H1 (cell line): ENCODE measurements at regions not wholly inside any gene's neighbourhood (a gene's known extent, or its start where the extent isn't known, plus 50 kb on each side); places are given as distances from the start of the nearest gene placed in this dataset.

ENCODE experiments used
- EZH2 ChIP-seq: fragments of 200-600 bp; sonication (generic); IDR thresholded peaks from 2 replicates; pipeline ENCODE4 v1.7.1; 2012; ENCODE audit warnings: low read depth, mild to moderate bottlenecking, moderate library complexity, low read length, inconsistent platforms; ENCODE audit not compliant: severe bottlenecking
- SAP30 ChIP-seq: fragments of 300-600 bp; sonication (generic); IDR thresholded peaks from 2 replicates; pipeline ENCODE4 v1.7.1; 2012; ENCODE audit warnings: low read length, moderate library complexity, mild to moderate bottlenecking, inconsistent platforms; ENCODE audit not compliant: insufficient read depth, insufficient replicate concordance
- SIRT6 ChIP-seq: IDR thresholded peaks from one replicate; pipeline ENCODE4 v1.7.1; 2012; ENCODE audit warnings: low read length, inconsistent platforms
- SP1 ChIP-seq: IDR thresholded peaks from 2 replicates; pipeline ENCODE4 v1.6.1; 2011; ENCODE audit warnings: low read depth, low read length
- SP2 ChIP-seq: IDR thresholded peaks from 2 replicates; pipeline ENCODE4 v1.6.1; 2012; ENCODE audit warnings: mild to moderate bottlenecking, low read length, inconsistent platforms
- TBP ChIP-seq: IDR thresholded peaks from 2 replicates; pipeline ENCODE4 v1.6.1; 2011; ENCODE audit warnings: low read depth, low read length, improper control_type of control experiment
- ZNF274 ChIP-seq: IDR thresholded peaks from 2 replicates; pipeline ENCODE4 v1.7.0; 2012; ENCODE audit warnings: low read length, borderline replicate concordance; ENCODE audit errors: extremely low read depth

- TF ChIP-seq SIRT6 = no peak
- no peak for TF ChIP-seq SP2
- TF ChIP-seq SP1 = no peak
- TF ChIP-seq TBP = no peak
- no peak for TF ChIP-seq EZH2
- no peak for TF ChIP-seq ZNF274
- no peak for TF ChIP-seq SAP30
- TF ChIP-seq, all 59 proteins: peak for 0
Measured at GRCh38 chr3:147729641-147730040, 320.5 kb downstream of the ZIC1 start (continued).
